GM10266 (cell line): ENCODE measurements at regions not wholly inside any gene's neighbourhood (a gene's known extent, or its start where the extent isn't known, plus 50 kb on each side); places are given as distances from the start of the nearest gene placed in this dataset.

Source experiments
- DNase-seq: peaks from one replicate; pipeline ENCODE4 v3.0.0; 2012; ENCODE audit errors: extremely low spot score
- TF ChIP-seq, protein P1 (sequence below): IDR thresholded peaks from 2 replicates; pipeline ENCODE4 v1.5.1; 2012; ENCODE audit warnings: mild to moderate bottlenecking, low read depth; ENCODE audit not compliant: control insufficient read depth, insufficient read depth; ENCODE audit errors: missing control alignments

DNA sequence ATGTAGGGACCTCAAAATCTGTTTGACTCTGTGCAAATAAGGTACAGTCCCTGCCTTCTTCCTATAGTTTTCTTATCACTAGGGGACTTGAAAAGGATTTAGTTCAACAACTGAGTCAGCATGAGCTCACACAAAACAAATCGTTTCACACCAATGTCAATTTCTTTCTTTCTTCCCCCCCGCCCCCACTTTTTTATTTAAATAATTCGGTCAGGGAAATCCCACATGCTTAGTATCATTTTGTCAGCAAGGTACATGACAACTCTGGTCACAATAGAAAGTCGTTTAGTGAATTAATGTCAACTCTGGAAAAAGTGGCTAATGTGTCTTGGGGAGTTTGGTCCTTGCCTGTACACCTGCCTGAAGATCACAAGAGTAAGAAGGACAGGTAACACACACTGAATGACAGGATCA, 232.2 kb upstream of the PLEKHG7 start:
- TF ChIP-seq, protein P1, sequence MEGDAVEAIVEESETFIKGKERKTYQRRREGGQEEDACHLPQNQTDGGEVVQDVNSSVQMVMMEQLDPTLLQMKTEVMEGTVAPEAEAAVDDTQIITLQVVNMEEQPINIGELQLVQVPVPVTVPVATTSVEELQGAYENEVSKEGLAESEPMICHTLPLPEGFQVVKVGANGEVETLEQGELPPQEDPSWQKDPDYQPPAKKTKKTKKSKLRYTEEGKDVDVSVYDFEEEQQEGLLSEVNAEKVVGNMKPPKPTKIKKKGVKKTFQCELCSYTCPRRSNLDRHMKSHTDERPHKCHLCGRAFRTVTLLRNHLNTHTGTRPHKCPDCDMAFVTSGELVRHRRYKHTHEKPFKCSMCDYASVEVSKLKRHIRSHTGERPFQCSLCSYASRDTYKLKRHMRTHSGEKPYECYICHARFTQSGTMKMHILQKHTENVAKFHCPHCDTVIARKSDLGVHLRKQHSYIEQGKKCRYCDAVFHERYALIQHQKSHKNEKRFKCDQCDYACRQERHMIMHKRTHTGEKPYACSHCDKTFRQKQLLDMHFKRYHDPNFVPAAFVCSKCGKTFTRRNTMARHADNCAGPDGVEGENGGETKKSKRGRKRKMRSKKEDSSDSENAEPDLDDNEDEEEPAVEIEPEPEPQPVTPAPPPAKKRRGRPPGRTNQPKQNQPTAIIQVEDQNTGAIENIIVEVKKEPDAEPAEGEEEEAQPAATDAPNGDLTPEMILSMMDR: no peak
- DNase-seq: peak; percentile 32

DNA sequence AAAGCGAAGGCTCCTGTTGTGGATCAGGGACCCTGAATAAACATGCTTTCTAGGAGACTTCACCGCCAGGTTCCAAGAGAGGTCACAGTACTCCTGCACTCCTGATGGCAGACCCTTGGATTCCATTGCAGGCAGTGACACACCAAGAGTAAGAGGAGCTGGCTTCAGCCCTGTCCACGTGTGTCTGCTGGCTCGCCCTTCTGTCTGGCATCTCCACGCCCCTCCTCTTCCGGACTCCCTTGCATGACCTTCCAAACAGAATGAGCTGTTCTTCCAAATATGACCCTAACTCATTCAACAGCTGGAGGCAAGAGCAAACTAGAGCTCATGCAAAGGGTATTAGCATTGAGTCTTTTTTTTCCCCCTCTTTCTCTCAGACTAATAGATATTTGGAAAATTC, 233.0 kb upstream of the PLEKHG7 start:
- TF ChIP-seq, protein P1: no peak
- no peak for DNase-seq

DNA sequence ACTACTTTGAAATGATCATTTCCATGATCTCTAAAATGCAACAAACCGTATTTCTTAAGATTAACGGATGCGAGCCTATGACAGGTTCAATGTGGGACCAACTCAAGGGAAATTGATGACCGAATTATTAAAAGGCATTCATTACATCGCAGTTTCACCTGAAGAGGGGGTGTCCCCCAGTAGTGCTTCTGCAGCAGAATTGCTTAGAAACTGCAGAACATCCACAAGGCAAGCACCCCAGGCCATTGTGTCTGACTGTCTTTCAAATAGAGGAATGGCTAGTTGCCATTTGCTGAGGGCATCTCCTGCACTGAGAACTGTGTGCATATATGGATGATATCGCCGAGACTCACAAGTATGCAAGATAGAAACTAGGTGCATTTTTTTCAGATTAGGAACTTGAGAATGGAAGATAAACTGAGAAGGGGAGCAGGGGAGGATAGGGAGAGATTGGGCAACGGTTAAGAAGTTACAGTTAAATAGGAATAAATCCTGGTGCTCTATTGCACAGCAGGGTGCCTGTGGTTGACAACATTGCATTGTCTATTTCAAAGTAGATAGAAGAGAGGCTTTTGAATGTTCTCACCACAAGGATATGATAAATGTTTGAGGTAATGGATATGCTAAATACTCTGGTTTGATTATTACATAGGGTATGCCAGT, 234.3 kb upstream of the PLEKHG7 start:
- DNase-seq: no peak
- TF ChIP-seq, protein P1: no peak

DNA sequence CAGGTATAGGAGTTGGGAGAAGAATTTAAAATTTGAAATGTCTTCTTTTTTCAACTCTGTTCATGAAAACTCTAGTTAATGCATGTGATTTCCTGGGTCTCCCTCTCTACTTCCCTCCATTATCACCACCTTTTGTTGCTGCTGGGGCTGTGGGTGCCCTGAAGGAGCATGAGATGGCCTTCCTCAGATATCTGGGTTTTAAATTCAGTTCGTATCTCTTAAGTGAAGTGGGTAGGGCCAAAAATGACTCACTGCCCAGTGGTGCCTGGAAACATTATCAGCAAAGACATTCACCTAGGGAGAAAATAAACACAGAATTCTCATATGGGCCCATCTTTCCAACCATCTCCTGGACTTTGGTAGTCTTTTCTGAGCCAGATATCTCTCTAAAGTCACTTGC, 234.9 kb upstream of the PLEKHG7 start:
- no peak for DNase-seq
- TF ChIP-seq, protein P1: no peak

DNA sequence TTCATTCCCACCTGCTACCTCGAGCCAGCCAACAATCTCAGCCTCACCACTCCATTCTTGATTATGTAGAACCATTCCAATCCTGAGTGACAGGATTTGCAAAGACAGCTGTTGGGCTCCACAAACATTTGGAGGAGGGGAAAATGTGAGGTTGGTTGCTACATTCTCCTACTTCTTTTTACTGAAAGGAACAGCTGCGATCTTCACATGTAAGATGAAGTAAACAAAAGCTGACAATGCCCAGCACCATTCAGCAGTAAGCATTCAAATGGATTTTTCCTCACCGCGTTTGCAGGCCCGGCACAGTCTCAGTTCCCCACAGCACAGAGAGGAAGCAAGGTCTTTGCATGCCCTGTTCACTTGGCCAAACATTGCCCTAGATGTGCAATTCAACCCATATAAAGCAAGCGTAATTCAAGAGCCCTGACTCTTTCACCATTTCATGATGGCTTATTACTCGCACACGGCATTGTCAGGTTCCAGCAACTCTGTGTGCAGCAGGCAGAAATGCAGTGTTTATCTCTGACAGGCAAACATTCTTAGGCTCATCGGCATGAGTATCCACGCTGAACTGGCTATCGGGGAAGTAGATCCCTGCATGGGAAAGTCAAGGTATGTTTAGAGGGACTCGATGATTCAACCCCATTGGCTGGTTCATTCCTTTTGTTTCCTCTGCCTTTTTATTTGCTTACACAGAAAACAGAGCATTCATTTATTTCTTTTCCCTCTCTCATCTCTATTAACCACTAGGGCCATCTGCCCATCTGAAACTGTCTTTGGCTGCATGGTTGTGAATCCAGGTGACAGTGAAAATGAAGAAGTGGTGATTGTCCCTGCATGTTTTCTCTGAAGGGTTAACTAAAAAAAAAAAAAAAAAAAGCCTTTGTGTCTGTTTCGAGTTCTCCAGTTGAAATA, 236.1 kb upstream of the PLEKHG7 start:
- no peak for DNase-seq
- TF ChIP-seq, protein P1: no peak

DNA sequence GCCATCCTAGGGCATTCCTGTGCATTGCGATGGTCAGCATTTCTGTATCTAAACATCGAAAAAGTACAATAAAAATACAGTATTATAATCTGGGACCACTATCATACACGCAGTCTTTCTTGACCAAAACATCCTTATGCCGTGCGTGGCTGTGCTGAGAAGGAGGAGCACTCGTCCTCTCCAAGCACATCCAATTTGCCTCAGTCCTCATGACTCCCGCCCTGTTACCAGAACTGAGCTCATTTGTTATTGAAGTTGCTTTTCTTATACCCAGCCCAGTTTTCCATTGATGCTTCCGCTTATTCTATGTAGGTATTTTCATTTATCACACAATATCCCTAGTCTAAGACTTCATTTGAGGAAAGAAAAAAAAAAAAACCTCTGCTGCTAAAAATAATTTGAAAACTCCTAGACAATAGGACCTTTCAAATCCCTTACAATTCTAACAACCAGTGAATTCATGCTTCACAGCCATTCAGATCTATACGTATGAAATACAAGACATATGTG, 236.9 kb upstream of the PLEKHG7 start:
- TF ChIP-seq, protein P1: no peak
- DNase-seq: no peak
